Colonic mucosa (tissue), 4 donors: ENCODE measurements at regions not wholly inside any gene's neighbourhood (a gene's known extent, or its start where the extent isn't known, plus 50 kb on each side); places are given as distances from the start of the nearest gene placed in this dataset.
"Not testable (repeated sequence)": the region's sequence is repeated elsewhere in the genome, so short reads cannot be mapped to it uniquely, and the experiment has no call there.

Source experiments
- DNase-seq: peaks from one replicate; pipeline ENCODE4 v3.0.0-alpha.2; 2020
- H3K27ac ChIP-seq: fragments of 200-600 bp; one replicate; pipeline ENCODE4 v1.8.0; 2021
- H3K27me3 ChIP-seq: fragments of 200-600 bp; one replicate; pipeline ENCODE4 v1.8.0; 2021
- H3K36me3 ChIP-seq: fragments of 200-600 bp; one replicate; pipeline ENCODE4 v1.8.0; 2021
- H3K4me1 ChIP-seq: fragments of 200-600 bp; one replicate; pipeline ENCODE4 v1.8.0; 2021; ENCODE audit warnings: mild to moderate bottlenecking
- H3K4me3 ChIP-seq: fragments of 200-600 bp; one replicate; pipeline ENCODE4 v1.8.0; 2021
- H3K9ac ChIP-seq, 2 donors: one replicate each; pipeline ENCODE4 v1.7.0; 2013; ENCODE audit warnings: control low read depth in 2 of 2, low read depth in 2 of 2, low read length in 2 of 2
- H3K9me3 ChIP-seq: fragments of 200-600 bp; one replicate; pipeline ENCODE4 v1.8.0; 2021
- CTCF ChIP-seq: fragments of 200-600 bp; IDR thresholded peaks from one replicate; pipeline ENCODE4 v1.8.0; 2022; ENCODE audit warnings: antibody characterized with exemption, mild to moderate bottlenecking
- intact Hi-C: fragments of 100-400 bp; cut with DNase I; formaldehyde crosslinking; loops from one replicate; pipeline ENCODE4 v1.14.1; 2022
- donor health status: healthy.
- donor health status: DM: no; HTN: no; CAD: no.
- donor health status: DM: no; HTN: no; CAD: no.

DNA sequence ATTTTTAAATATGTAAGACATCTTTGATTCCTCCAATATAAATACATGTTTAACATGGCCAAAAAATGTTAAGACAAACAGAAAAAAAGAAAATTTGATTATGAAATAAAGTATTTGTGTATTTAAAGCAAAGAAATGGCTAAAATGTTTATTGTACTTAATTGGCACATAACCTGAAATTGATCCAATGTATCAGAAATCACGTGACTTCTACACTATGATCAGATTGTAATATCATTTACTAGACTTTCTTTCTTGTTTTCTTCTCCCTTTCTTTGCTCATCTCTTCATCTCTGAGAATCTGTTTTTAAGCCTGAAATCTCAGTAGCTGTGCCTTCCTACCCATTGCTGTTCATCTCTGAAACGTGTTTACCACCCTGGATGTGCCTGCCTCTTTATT lies 420.3 kb downstream of the RSL24D1 start:
- Histone ChIP-seq H3K27ac (no peak overlapping the region), H3K36me3 (no peaks in the 10 kb centered on the region), H3K27me3 (no peaks in the 10 kb centered on the region), H3K9me3 (no peaks in the 10 kb centered on the region), H3K9ac (no peak overlapping the region), H3K4me1 (no peaks in the 10 kb centered on the region), H3K4me3 (no peak overlapping the region)
- intact Hi-C loops, result no loop called here
- no peak for TF ChIP-seq CTCF
- DNase-seq, result no peak

DNA sequence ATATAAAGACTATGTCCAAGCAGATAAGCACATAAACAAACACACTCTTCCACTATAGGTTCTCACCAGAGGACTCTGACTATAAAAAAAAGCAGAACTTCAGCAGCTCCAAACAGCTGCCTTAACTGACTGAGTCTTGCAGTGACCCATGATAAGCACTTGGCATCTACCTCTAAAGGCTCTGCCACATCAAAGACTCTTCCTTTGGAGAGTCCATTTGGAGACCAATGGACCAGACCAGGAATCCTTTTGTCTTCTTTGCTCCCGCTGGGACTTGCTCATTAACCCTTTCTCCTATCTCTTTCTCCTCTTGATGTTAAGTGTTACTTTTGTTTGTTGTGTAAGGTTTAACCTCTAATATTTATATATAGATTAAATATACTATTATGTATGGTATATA lies 424.1 kb downstream of the RSL24D1 start:
- intact Hi-C loops, result no loop called here
- DNase-seq, result no peak
- no peaks in the 10 kb centered on the region for H3K4me1 ChIP-seq
- no peak overlapping the region for H3K27ac ChIP-seq
- H3K4me3 ChIP-seq, result no peak overlapping the region
- H3K27me3 ChIP-seq, result no peaks in the 10 kb centered on the region
- no peaks in the 10 kb centered on the region for H3K9me3 ChIP-seq
- no peak for TF ChIP-seq CTCF
- H3K36me3 ChIP-seq, result no peaks in the 10 kb centered on the region
- no peak overlapping the region for H3K9ac ChIP-seq

GRCh38 chr15:54749461-54749860 lies 447.3 kb downstream of the RSL24D1 start:
- H3K27me3 ChIP-seq, DNase-seq, H3K9me3 ChIP-seq, H3K4me3 ChIP-seq, H3K9ac ChIP-seq, intact Hi-C loops, H3K27ac ChIP-seq, H3K4me1 ChIP-seq, H3K36me3 ChIP-seq: not testable (repeated sequence)

DNA sequence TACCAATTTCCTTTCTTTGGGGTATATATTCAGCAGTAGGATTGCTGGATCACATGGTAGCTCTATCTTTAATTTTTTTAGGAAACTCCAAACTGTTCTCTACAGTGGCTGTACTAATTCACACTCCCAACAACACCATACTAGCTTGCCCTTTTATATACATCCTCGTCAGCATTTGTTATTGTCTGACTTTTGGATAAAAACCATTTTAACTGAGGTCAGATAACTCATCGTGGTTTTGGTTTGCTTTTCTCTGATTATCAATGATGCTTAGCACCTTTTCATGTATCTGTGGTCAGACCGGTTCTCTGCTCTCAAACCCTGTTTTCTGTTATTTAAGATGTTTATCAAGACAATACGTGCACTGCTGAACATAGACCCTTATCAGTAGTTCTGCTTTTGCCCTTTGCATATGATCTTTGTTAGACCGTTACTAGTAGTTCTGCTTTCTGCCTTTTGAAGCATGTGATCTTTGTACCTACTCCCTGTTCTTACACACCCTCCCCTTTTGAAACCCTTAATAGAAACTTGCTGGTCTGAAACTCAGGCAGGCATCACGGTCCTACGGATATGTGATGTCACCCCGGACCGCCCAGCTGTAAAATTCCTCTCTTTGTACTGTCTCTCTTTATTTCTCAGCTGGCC lies 474.3 kb downstream of the RSL24D1 start:
- intact Hi-C loops, result no loop called here
- Histone ChIP-seq H3K27ac (no peak overlapping the region), H3K4me3 (no peak overlapping the region), H3K9ac (no peak overlapping the region), H3K4me1 (no peaks in the 10 kb centered on the region), H3K27me3 (no peaks in the 10 kb centered on the region), H3K36me3 (no peaks in the 10 kb centered on the region), H3K9me3 (no peaks in the 10 kb centered on the region)
- no peak for TF ChIP-seq CTCF
- no peak for DNase-seq

DNA sequence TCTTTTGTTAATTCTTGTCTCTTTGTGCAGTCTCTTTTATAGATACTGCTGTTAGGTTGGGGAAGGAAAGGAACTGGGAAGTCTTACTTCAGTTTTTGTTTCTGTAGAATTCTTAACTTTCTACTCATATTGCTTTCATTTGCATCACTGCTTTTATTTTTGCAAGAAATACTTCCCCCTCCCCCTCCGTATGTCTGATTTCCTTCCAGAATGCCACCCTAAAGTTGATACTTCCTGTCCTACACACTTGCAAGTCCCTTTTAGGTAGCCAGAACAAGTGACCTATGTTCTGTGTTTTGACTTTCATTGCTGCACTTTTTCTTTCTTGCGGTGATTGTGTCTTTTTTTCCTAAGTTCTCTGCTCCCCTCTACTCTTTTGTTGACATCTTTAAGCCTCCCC lies 477.4 kb downstream of the RSL24D1 start:
- no peak for DNase-seq
- no peak overlapping the region for H3K9ac ChIP-seq
- no peak overlapping the region for H3K27ac ChIP-seq
- no peaks in the 10 kb centered on the region for H3K36me3 ChIP-seq
- no peaks in the 10 kb centered on the region for H3K27me3 ChIP-seq
- intact Hi-C loops, result no loop called here
- H3K4me3 ChIP-seq, result no peak overlapping the region
- TF ChIP-seq CTCF, result no peak
- no peaks in the 10 kb centered on the region for H3K9me3 ChIP-seq
- no peaks in the 10 kb centered on the region for H3K4me1 ChIP-seq

DNA sequence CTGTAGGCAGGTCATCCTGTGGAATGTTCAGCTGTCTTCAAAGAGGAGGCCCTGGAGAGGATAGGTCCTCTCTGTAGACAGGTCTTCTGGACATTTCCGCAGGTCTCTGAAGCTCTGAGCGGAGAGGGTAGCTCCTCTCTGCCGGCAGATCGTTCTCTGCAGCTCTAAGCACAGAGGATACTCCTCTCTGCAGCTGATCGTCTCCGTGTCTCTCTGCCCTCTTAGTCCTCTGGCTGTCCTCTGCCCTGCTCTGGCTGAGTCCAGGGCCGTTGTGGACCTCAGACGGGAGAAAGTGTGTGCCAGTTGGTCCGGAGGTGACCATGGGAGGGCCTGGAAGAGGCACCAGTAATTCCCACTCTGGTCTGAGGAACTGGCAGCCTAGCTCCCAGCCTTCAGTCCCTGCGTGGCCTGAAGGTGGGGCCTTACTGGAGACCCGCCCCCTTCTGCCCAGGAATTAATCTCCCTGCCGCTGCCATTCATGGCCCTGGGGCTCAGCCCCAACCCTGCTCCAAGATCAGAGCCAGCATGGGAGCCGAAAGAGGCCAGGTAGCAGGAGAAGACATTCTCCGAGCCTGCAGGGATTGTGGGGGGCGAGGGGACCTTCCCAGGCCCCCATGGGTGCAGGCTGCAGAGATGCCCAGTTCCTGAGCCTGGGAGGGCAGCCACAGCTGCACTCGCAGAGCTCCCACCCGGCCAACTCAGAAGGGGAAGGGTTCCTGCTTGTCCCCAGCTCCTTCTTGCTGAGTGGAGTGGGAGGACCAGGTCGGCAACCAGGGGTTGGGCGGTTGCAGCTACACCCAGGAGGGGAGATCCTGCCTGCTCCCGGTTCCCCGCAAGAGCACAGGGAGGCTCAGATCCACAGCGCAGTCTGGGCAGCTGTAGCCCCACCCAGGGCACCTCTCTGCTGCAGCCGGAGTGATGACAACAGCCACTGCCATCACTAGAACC lies 488.7 kb downstream of the RSL24D1 start:
- TF ChIP-seq CTCF, result no peak
- Histone ChIP-seq H3K36me3 (no peaks in the 10 kb centered on the region), H3K9me3 (no peaks in the 10 kb centered on the region), H3K27ac (no peak overlapping the region), H3K27me3 (no peaks in the 10 kb centered on the region), H3K4me1 (no peaks in the 10 kb centered on the region), H3K4me3 (no peak overlapping the region), H3K9ac (no peak overlapping the region)
- intact Hi-C loops, result no loop called here
- DNase-seq, result no peak
